Choroid plexus epithelial cell (primary cell): ENCODE measurements at regions not wholly inside any gene's neighbourhood (a gene's known extent, or its start where the extent isn't known, plus 50 kb on each side); places are given as distances from the start of the nearest gene placed in this dataset.
"Not testable (repeated sequence)": the region's sequence is repeated elsewhere in the genome, so short reads cannot be mapped to it uniquely, and the experiment has no call there.

Experiments used
- DNase-seq: peaks from one replicate; pipeline ENCODE4 v3.0.0-alpha.2; 2010; ENCODE audit warnings: low read depth
- H3K4me3 ChIP-seq: 2 replicates; pipeline ENCODE4 v1.5.1; 2011; ENCODE audit warnings: low read depth, mild to moderate bottlenecking, control low read depth, low read length, moderate library complexity
- CTCF ChIP-seq: conservative IDR thresholded peaks from 2 replicates; pipeline ENCODE4 v1.5.1; 2011; ENCODE audit warnings: low read depth, mild to moderate bottlenecking, control low read depth, inconsistent platforms, low read length, moderate library complexity

GRCh38 chr16:22436823-22437652 is 62.6 kb upstream of the CDR2 start:
- peak; percentile 68 for DNase-seq
- peak overlapping the region; percentile 72 for H3K4me3 ChIP-seq

- not testable (repeated sequence) for DNase-seq
- peak overlapping the region; percentile 72 for H3K4me3 ChIP-seq
Measured at GRCh38 chr16:22436326-22436822, 62.0 kb upstream of the CDR2 start.

GRCh38 chr16:22431314-22431713 is 56.9 kb upstream of the CDR2 start:
- H3K4me3 ChIP-seq, DNase-seq: not testable (repeated sequence)

- DNase-seq: peak; percentile 26
- no peak for TF ChIP-seq CTCF
Measured at GRCh38 chr16:22428654-22429053, 54.2 kb upstream of the CDR2 start.

GRCh38 chr16:22427556-22427955 is 53.1 kb upstream of the CDR2 start:
- no peak for TF ChIP-seq CTCF
- no peak for DNase-seq
- H3K4me3 ChIP-seq: no peak overlapping the region

More at GRCh38 chr16:22428654-22429053, 54.2 kb upstream of the CDR2 start:
- no peak overlapping the region for H3K4me3 ChIP-seq

- H3K4me3 ChIP-seq: no peak overlapping the region
- DNase-seq: no peak
- no peak for TF ChIP-seq CTCF
Measured at GRCh38 chr16:22425847-22426246, 51.4 kb upstream of the CDR2 start.

- H3K4me3 ChIP-seq: no peak overlapping the region
- no peak for DNase-seq
- no peak for TF ChIP-seq CTCF
Measured at GRCh38 chr16:22425036-22425801, 50.8 kb upstream of the CDR2 start.

GRCh38 chr16:22424161-22424937 is 49.9 kb upstream of the CDR2 start:
- TF ChIP-seq CTCF: no peak
- DNase-seq: no peak
- no peak overlapping the region for H3K4me3 ChIP-seq
